ENCODE measurements at regions not wholly inside any gene's neighbourhood (a gene's known extent, or its start where the extent isn't known, plus 50 kb on each side); places are given as distances from the start of the nearest gene placed in this dataset.

DNA sequence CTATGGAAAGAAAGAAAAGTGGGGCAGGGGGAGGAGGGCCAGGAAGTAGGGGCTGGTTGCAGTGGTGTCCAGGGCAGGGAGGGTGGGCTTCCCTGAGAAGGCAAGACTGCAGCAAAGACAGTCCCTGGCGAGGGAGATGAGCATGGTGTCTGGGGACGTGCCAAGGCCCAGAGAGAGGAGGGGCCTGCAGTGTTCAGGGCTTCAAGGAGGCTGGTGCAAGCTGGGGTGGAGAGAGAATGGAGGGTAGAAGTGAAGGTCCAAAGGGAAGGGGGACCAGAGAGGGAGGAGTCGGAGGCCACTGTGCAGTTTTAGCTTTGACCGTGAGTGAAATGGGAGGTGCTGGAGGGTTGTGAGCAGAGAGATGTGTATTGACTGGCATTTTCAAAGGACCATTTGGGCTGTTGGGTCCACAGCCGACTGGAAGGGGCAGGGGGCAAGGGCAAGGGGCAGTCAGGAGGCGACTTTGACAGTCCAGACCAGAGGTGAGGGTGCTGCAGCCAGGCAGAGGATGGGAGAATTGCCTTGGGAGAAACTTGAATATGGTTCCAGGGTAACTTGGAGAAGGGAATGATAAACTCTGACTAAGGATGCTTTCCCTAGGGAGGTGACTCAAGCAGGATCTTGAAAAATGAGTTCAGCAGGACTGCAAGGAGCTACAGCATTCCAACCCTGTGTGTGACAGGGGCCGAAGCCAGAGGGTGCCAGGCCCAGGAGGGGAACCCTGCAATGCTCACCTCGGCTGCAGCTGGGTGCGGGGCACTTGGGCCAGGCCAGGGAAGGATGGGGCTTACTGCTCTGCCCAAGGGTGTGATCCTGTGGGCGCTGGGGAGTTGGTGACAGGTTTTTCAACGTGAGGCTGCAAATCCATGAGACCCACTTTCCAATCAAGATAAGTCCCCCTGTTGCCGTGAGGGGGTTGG, 177.1 kb upstream of the HAAO start:
- Histone ChIP-seq H3K27ac (replicated peaks; ENCODE audit: low read length) (no peak overlapping the region), H4K8ac (ENCODE audit: low read depth, low read length) (no peak overlapping the region), H3K23ac (ENCODE audit: low read depth, low read length, poor library complexity) (no peak overlapping the region), H3K27me3 (ENCODE audit: control insufficient read depth in 3 of 3, insufficient read depth in 3 of 3, low read depth in 1 of 3, low read length in 3 of 3) (peaks cover 0 to 8% (median 0%) of the 10 kb centered on the region in 3 experiments), H2BK5ac (ENCODE audit: low read length) (peak overlapping the region; percentile 16), H4K91ac (ENCODE audit: low read depth, low read length, poor library complexity) (no peak overlapping the region), H3K36me3 (replicated peaks in 1 of 2; ENCODE audit: control insufficient read depth in 2 of 2, insufficient read depth in 2 of 2, low read length in 2 of 2) (no peaks in the 10 kb centered on the region), H3K4me2 (ENCODE audit: insufficient read depth, low read length, poor library complexity, severe bottlenecking) (no peak overlapping the region), H2BK12ac (ENCODE audit: low read length) (peak overlapping the region; percentile 68), H2AK5ac (ENCODE audit: low read depth, low read length) (peak overlapping the region; percentile 47), H3K4me1 (ENCODE audit: control insufficient read depth in 2 of 2, insufficient read depth in 1 of 2, low read depth in 1 of 2, low read length in 2 of 2) (peaks cover 0 to 2% of the 10 kb centered on the region in 2 donors), H3K4me3 (ENCODE audit: low read length in 2 of 2) (no peak overlapping the region), H3K9ac (ENCODE audit: low read depth, low read length, poor library complexity) (no peak overlapping the region), H2BK120ac (ENCODE audit: low read depth, low read length) (peak overlapping the region; percentile 82), H3K18ac (ENCODE audit: low read length) (peak overlapping the region; percentile 84), H3K79me1 (ENCODE audit: low read depth, low read length) (no peaks in the 10 kb centered on the region), H3K4ac (ENCODE audit: low read length) (no peak overlapping the region), H2BK15ac (ENCODE audit: low read length) (peak overlapping the region; percentile 61), H3K14ac (ENCODE audit: low read length) (peak overlapping the region; percentile 85), H2AFZ (ENCODE audit: low read length) (no peak overlapping the region), H3K9me3 (replicated peaks in 1 of 2; ENCODE audit: control insufficient read depth in 2 of 2, insufficient read depth in 1 of 2, low read depth in 1 of 2, low read length in 2 of 2) (peaks cover 3 to 4% of the 10 kb centered on the region in 2 donors)
- no CpG with 5 or more reads among the region's 12 CpGs for WGBS, 2 donors (ENCODE audit: extremely low coverage in 2 of 2, insufficient read length in 2 of 2, insufficient replicate concordance in 1 of 2)
- no peak for DNase-seq (ENCODE audit: low spot score)

DNA sequence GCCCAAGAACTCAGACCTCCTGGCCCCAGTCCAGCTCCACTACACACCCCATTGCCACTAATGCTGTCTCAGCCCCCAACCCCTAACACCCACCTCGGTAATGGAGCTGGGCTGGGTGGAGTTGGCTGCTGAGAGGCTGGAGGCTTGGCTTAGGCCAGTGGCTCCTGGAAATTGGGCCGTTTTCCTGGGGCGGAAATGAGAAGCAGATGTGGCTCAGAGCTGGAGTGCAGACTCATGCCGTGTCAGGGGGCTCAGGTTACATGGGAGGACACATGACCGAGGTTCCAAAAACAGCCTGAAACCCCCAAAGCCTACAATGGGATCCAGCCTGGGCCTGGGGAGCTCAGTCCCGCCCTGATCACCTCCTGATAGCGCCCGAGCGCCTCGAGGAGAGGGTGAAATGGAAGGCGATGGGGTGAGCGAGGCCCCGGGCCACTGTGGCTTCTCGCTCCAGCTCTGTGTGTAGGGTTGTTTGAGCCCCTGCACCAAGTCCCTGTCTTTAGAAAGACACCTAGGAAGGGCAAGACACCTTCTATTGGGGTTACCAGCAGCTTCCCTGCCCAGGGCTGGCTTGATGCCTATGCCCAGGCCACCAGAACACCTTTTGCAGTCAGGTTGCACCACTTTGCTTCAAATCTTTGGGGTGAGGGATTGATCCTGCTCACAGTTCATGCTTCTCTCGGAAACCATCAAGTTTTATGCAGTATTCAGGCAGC, 175.7 kb upstream of the HAAO start:
- Histone ChIP-seq H3K23ac (ENCODE audit: low read depth, low read length, poor library complexity) (no peak overlapping the region), H3K9me3 (replicated peaks in 1 of 2; ENCODE audit: control insufficient read depth in 2 of 2, insufficient read depth in 1 of 2, low read depth in 1 of 2, low read length in 2 of 2) (peaks cover 3 to 4% of the 10 kb centered on the region in 2 donors), H3K4ac (ENCODE audit: low read length) (no peak overlapping the region), H3K18ac (ENCODE audit: low read length) (peak overlapping the region; percentile 69), H2BK12ac (ENCODE audit: low read length) (no peak overlapping the region), H3K14ac (ENCODE audit: low read length) (no peak overlapping the region), H3K9ac (ENCODE audit: low read depth, low read length, poor library complexity) (no peak overlapping the region), H2BK120ac (ENCODE audit: low read depth, low read length) (no peak overlapping the region), H2BK5ac (ENCODE audit: low read length) (no peak overlapping the region), H3K4me2 (ENCODE audit: insufficient read depth, low read length, poor library complexity, severe bottlenecking) (no peak overlapping the region), H3K4me3 (ENCODE audit: low read length in 2 of 2) (no peak overlapping the region), H3K27ac (replicated peaks; ENCODE audit: low read length) (no peak overlapping the region), H4K91ac (ENCODE audit: low read depth, low read length, poor library complexity) (no peak overlapping the region), H3K79me1 (ENCODE audit: low read depth, low read length) (no peaks in the 10 kb centered on the region), H2AK5ac (ENCODE audit: low read depth, low read length) (peak overlapping the region; percentile 6), H3K27me3 (ENCODE audit: control insufficient read depth in 3 of 3, insufficient read depth in 3 of 3, low read depth in 1 of 3, low read length in 3 of 3) (peaks cover 0 to 8% (median 0%) of the 10 kb centered on the region in 3 experiments), H3K4me1 (ENCODE audit: control insufficient read depth in 2 of 2, insufficient read depth in 1 of 2, low read depth in 1 of 2, low read length in 2 of 2) (peaks cover 0 to 3% of the 10 kb centered on the region in 2 donors), H3K36me3 (replicated peaks in 1 of 2; ENCODE audit: control insufficient read depth in 2 of 2, insufficient read depth in 2 of 2, low read length in 2 of 2) (no peaks in the 10 kb centered on the region), H2AFZ (ENCODE audit: low read length) (peak overlapping the region; percentile 4), H4K8ac (ENCODE audit: low read depth, low read length) (no peak overlapping the region), H2BK15ac (ENCODE audit: low read length) (peak overlapping the region; percentile 63)
- DNase-seq (ENCODE audit: low spot score) = no peak
- no CpG with 5 or more reads among the region's 15 CpGs for WGBS, 2 donors (ENCODE audit: extremely low coverage in 2 of 2, insufficient read length in 2 of 2, insufficient replicate concordance in 1 of 2)

DNA sequence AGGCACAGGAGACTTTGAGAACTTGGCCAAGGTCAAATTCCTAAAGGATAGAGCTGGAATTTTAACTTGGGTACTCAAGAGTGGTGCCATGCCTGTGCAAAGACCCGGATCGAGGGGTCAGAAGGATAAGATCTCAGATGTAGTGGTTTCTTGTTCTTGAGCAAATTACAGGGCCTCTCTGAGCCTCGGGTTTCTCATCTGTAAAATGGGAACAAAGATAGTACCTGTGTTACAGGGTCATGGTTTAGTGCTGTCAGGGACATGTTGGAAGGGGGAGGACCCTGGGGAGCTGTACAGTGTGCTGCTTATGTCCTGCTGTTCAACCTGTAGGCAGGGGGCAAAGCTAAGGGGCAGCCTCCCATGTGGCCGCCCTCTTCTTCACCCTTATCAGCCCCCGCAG, 173.5 kb upstream of the HAAO start:
- Histone ChIP-seq H2BK120ac (ENCODE audit: low read depth, low read length) (no peak overlapping the region), H3K4me3 (ENCODE audit: low read length in 2 of 2) (no peak overlapping the region), H2AFZ (ENCODE audit: low read length) (no peak overlapping the region), H3K9me3 (replicated peaks in 1 of 2; ENCODE audit: control insufficient read depth in 2 of 2, insufficient read depth in 1 of 2, low read depth in 1 of 2, low read length in 2 of 2) (peaks cover 0 to 1% of the 10 kb centered on the region in 2 donors), H3K4me2 (ENCODE audit: insufficient read depth, low read length, poor library complexity, severe bottlenecking) (no peak overlapping the region), H3K18ac (ENCODE audit: low read length) (peak overlapping the region; percentile 36), H2AK5ac (ENCODE audit: low read depth, low read length) (no peak overlapping the region), H2BK5ac (ENCODE audit: low read length) (no peak overlapping the region), H3K4me1 (ENCODE audit: control insufficient read depth in 2 of 2, insufficient read depth in 1 of 2, low read depth in 1 of 2, low read length in 2 of 2) (peaks cover 17 to 18% of the 10 kb centered on the region in 2 donors), H3K36me3 (replicated peaks in 1 of 2; ENCODE audit: control insufficient read depth in 2 of 2, insufficient read depth in 2 of 2, low read length in 2 of 2) (no peaks in the 10 kb centered on the region), H3K14ac (ENCODE audit: low read length) (no peak overlapping the region), H3K23ac (ENCODE audit: low read depth, low read length, poor library complexity) (no peak overlapping the region), H4K91ac (ENCODE audit: low read depth, low read length, poor library complexity) (no peak overlapping the region), H3K9ac (ENCODE audit: low read depth, low read length, poor library complexity) (peak overlapping the region; percentile 40), H3K27ac (replicated peaks; ENCODE audit: low read length) (no peak overlapping the region), H2BK15ac (ENCODE audit: low read length) (no peak overlapping the region), H3K79me1 (ENCODE audit: low read depth, low read length) (no peaks in the 10 kb centered on the region), H4K8ac (ENCODE audit: low read depth, low read length) (no peak overlapping the region), H3K4ac (ENCODE audit: low read length) (no peak overlapping the region), H3K27me3 (ENCODE audit: control insufficient read depth in 3 of 3, insufficient read depth in 3 of 3, low read depth in 1 of 3, low read length in 3 of 3) (peaks cover 0 to 8% (median 0%) of the 10 kb centered on the region in 3 experiments), H2BK12ac (ENCODE audit: low read length) (no peak overlapping the region)
- no CpG with 5 or more reads among the region's 5 CpGs for WGBS, 2 donors (ENCODE audit: extremely low coverage in 2 of 2, insufficient read length in 2 of 2, insufficient replicate concordance in 1 of 2)
- no peak for DNase-seq (ENCODE audit: low spot score)

DNA sequence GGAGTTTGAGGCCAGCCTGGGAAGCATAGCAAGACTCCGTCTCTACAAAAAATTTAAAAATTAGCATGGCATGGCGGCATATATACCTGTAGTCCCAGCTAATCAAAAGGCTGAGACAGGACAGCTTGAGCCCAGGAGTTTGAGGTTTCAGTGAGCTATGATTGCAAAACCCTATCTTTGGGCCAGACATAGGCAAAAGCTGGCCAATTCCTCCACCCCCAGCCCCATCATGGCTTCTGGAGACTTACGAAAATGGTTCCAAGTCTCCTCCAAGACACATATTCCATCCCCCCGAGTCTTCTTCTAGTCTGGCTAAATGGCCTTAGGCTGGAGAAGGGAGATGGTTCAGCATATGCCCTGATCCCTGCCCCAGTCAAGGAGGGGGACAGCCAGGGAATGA, 172.8 kb upstream of the HAAO start:
- H3K27me3 ChIP-seq (ENCODE audit: control insufficient read depth in 3 of 3, insufficient read depth in 3 of 3, low read depth in 1 of 3, low read length in 3 of 3) = peaks cover 0 to 8% (median 0%) of the 10 kb centered on the region in 3 experiments
- H4K8ac ChIP-seq (ENCODE audit: low read depth, low read length) = no peak overlapping the region
- no peaks in the 10 kb centered on the region for H3K36me3 ChIP-seq (replicated peaks in 1 of 2; ENCODE audit: control insufficient read depth in 2 of 2, insufficient read depth in 2 of 2, low read length in 2 of 2)
- DNase-seq (ENCODE audit: low spot score) = no peak
- H3K4ac ChIP-seq (ENCODE audit: low read length) = no peak overlapping the region
- no peak overlapping the region for H3K18ac ChIP-seq (ENCODE audit: low read length)
- H2BK5ac ChIP-seq (ENCODE audit: low read length) = peak overlapping the region; percentile 45
- no peak overlapping the region for H3K14ac ChIP-seq (ENCODE audit: low read length)
- H4K91ac ChIP-seq (ENCODE audit: low read depth, low read length, poor library complexity) = no peak overlapping the region
- H2BK12ac ChIP-seq (ENCODE audit: low read length) = no peak overlapping the region
- H3K23ac ChIP-seq (ENCODE audit: low read depth, low read length, poor library complexity) = no peak overlapping the region
- peaks cover 0 to 1% of the 10 kb centered on the region in 2 donors for H3K9me3 ChIP-seq (replicated peaks in 1 of 2; ENCODE audit: control insufficient read depth in 2 of 2, insufficient read depth in 1 of 2, low read depth in 1 of 2, low read length in 2 of 2)
- no peaks in the 10 kb centered on the region for H3K79me1 ChIP-seq (ENCODE audit: low read depth, low read length)
- WGBS, 2 donors (ENCODE audit: extremely low coverage in 2 of 2, insufficient read length in 2 of 2, insufficient replicate concordance in 1 of 2) = no CpG with 5 or more reads among the region's 4 CpGs
- no peak overlapping the region for H3K27ac ChIP-seq (replicated peaks; ENCODE audit: low read length)
- no peak overlapping the region for H2BK120ac ChIP-seq (ENCODE audit: low read depth, low read length)
- no peak overlapping the region for H2AFZ ChIP-seq (ENCODE audit: low read length)
- peaks cover 17 to 20% of the 10 kb centered on the region in 2 donors for H3K4me1 ChIP-seq (ENCODE audit: control insufficient read depth in 2 of 2, insufficient read depth in 1 of 2, low read depth in 1 of 2, low read length in 2 of 2)
- no peak overlapping the region for H3K4me3 ChIP-seq (ENCODE audit: low read length in 2 of 2)
- no peak overlapping the region for H2AK5ac ChIP-seq (ENCODE audit: low read depth, low read length)
- no peak overlapping the region for H3K4me2 ChIP-seq (ENCODE audit: insufficient read depth, low read length, poor library complexity, severe bottlenecking)
- H3K9ac ChIP-seq (ENCODE audit: low read depth, low read length, poor library complexity) = no peak overlapping the region
- no peak overlapping the region for H2BK15ac ChIP-seq (ENCODE audit: low read length)

Data from neuronal stem cell (in vitro differentiated cells).